CD4-positive, alpha-beta T cell treated with Interleukin-15 for 1 hour (primary cell): ENCODE measurements at regions not wholly inside any gene's neighbourhood (a gene's known extent, or its start where the extent isn't known, plus 50 kb on each side); places are given as distances from the start of the nearest gene placed in this dataset.
A peak's percentile ranks its signal among the peaks of the same experiment; 100 is the strongest.
"Not testable (repeated sequence)": the region's sequence is repeated elsewhere in the genome, so short reads cannot be mapped to it uniquely, and the experiment has no call there.

Source experiments
- DNase-seq: peaks from one replicate; pipeline ENCODE4 v3.0.0-alpha.2; 2020

GRCh38 chr14:58731465-58732293 is 93.9 kb downstream of the DACT1 start:
- DNase-seq: no peak

DNA sequence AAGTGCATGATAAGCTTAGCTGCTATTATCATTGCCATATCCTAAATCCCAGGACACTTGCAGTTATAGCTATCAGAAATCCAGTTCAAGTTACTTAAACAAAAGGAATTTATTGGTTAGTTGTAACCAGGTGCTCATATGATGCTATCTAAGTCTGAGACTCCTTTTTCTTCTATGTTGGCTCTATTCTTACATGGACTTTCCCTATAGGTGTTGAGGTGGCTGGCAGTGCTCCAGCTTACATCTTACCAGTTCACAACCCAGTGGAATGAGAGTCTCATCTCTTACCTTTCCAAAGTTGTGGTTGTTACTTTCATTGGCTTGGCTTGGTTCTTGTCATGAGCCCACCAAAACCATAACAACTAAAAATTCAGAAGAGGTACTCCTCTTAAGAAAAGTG is 94.6 kb downstream of the DACT1 start:
- no peak for DNase-seq

DNA sequence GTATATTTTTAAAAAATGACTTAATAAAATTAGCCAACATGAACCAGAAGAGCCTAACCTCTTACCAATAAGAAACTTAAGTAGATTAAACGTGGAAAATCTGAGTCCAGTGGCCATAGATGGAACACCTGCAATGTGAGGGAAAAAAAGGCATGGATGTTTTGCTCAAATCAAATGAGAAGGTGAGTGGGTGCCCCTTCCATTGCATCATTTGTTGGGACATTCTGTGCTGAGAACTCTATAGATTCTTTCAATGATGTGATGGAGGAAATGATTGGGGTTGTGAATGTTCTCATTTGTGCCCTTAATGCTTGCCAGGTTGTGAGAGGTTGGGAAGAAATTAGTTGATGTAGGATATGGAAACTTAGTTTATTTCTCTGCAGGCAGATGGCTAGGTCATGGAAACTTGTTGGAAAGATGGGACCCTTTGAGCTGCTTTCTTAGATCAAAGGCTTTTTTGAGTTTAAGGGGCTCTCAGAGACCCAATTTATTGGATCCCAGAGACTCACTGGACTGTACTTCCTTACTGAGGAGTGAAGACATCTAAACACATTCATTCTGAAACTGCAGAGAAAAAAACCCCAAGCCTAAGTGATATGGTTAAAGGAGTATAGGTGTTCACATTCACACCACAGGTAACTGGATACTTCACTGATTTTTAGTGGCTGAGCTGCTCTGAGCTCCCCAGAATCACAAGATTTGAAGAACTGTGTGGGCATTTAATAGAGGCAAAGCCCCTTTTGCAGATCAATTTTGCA is 95.9 kb downstream of the DACT1 start:
- DNase-seq: no peak

GRCh38 chr14:58735596-58735995 is 97.8 kb downstream of the DACT1 start:
- no peak for DNase-seq

DNA sequence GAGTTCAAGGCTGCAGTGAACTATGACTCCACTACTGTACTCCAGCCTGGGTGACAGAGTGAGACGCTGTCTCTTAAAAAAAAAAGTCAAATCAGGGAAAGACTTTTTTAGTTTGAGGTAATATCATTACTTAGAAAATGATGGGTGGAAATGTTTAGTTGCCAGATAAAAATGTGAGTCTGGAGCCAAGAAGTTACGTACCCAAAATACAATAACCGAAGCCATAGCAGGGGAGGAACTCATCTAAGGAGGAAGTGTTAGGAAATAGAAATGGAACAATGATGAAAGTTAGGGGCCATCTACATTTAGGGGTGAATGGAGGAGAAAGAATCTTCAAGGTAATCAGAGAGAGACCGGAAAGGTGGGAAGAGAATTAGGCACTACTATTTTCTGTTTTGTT is 98.8 kb downstream of the DACT1 start:
- DNase-seq: no peak

DNA sequence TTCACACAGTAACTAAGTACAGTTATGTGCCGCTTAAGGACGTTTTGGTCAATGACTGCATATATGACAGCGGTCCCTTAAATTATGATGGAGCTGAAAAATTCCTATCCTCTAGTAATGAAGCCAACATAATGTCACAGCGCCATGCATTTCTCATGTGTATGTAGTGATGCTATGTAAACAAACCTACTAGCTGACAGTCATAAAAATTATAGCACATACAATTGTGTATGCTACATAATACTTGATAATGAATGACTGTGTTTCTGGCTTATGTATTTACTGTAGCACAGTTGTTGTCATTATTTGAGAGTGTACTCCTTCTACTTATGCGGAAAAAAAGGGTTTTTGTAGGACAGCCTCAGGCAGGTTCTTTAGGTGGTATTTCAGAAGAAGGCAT is 99.7 kb downstream of the DACT1 start:
- DNase-seq: no peak

DNA sequence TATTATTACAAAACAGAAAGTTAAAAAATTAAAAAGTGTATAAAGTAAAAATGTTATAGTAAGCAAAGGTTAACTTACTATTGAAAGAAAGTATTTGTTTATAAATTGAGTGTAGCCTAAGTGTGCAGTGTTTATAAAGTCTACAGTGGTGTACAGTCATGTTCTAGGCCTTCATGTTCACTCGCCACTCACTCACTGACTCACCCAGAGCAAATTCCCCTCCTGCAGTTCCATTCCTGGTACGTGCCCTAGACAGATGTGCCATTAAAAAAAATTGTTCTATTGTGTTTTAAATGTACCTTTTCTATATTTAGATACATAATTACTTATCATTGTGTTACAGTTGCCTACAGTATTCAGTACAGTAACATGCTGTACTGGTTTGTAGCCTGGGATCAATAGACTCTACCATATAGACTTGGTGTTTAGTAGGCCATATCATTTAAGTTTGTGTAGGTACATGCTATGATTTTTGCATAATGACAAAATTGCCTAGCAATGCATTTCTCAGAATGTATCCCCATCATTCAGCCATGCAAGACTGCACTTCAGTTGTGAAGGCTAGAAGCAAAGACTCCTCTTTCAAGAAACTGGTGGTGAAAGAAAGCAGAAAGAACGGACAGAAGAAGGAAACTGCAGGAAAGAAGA is 100.6 kb downstream of the DACT1 start:
- no peak for DNase-seq

GRCh38 chr14:58738876-58739275 is 101.1 kb downstream of the DACT1 start:
- DNase-seq: no peak

GRCh38 chr14:58739674-58740073 is 101.9 kb downstream of the DACT1 start:
- no peak for DNase-seq

GRCh38 chr14:58740379-58740935 is 102.7 kb downstream of the DACT1 start:
- no peak for DNase-seq

DNA sequence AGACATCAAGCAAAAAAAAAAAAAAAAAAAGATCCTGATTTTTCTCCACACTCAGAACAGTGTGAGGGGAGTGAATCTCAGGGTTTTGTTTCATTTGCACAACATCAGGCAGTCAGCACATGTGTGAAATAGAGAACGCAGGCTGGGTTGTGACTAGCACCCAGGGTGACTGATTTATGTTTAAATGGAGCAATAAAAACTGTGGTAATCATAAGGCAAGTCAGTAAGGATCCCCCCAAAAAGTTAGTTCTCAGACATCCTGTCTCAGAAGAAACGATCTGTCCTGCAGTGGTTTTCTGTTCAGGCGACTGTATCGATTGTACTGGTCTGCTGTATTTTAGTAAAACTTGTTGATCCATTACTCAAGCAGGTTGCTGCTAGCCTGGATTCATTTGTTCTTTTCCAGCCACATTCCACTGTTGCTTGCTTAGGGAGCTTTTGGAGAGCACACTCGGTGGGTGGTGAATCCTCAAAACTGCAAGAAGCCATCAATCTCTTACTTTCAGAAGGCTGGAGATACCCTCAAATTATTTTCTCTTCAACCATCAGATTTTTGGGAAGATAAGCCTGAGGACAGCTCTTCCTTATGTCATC is 107.1 kb downstream of the DACT1 start:
- no peak for DNase-seq

DNA sequence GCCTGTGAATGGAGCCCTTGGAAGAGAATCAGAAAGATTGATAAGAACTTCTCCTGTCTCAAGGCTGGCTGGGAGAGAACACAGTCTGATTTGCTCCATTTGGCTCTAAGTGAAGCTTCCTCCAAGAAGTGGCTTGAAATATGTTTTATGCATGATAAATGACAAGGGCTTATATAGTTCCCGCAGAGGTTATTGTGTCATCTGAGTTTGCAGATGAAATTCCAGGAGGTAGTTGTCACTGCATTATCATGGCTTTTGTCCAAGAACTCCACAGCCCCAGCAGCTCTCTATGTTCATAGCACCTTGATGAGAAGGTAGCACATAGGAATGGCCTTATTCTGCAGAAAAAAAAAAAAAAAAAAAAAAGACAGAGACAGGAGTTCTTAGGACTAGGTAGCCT is 108.5 kb downstream of the DACT1 start:
- no peak for DNase-seq

- no peak for DNase-seq
These were observed 108.9 kb downstream of the DACT1 start for GRCh38 chr14:58746701-58747100.

DNA sequence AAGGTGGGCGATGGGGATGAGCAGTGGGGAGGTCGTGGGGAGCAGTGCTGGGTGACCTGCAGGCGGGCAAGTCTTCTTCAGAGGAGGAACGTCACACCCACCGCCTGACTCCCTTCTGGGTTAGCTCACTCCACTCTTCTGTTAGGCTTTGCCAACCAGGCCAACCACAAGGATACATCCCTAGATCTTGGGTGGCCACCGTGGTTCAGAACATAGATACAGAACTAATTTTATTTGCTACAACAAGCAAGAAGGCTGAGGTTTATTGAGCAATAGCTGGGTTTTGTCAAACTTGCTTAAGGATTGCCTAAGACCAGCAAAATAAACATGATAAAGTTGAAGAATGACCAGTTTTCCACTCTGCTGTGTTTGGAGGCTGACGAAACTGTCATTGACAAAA is 109.4 kb downstream of the DACT1 start:
- peak; percentile 18 for DNase-seq

- not testable (repeated sequence) for DNase-seq
These were observed 110.5 kb downstream of the DACT1 start for GRCh38 chr14:58748251-58748650.

DNA sequence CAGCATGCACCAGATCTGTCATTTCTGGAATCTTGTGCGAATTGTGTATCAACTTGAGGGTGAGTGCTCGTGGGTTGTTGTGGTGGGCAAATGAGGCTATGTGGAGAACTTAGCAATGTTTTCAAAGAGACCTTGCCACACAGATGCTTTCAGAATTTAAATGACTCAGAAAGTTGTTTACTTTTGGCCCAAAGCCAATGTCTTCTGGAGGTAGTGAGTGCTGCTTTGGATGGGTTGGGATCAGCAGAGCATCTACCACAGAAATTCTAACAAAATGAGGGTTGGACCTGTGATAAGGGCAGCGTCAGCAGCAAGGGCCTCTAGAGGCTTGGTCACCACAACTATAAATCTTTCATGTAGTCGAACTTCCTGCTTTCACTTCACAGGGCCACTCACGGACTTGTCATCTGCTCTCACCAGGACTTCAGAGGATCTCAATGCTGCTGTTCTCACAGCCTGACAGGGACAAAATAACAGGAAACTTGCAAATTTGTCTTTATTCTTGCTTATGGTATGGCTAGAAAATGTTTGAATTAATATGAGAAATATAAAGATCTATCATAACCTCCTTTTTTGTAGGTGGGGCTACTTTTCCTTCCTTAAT is 111.4 kb downstream of the DACT1 start:
- peak; percentile 35 for DNase-seq

GRCh38 chr14:58750321-58751269 is 112.8 kb downstream of the DACT1 start:
- DNase-seq: no peak

DNA sequence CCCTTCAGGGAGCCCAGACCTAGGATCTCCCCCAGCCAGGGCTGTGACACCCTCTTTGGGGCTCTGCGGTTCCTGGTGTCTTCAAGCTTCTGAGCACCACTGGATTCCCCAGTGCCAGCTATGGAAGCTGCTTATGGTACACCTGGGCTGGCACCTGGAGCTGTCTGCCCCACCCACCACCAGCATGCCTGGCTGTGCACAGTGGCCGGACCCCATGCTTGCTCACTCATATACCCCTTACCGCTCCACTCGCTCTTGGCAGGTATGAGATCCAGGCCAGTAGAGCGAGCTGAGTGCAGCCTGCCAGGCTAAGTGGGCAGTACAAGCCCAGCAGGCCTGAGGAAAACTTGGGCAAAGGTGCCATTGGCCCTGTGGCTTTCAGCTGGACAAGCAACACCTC is 114.0 kb downstream of the DACT1 start:
- DNase-seq: no peak

DNA sequence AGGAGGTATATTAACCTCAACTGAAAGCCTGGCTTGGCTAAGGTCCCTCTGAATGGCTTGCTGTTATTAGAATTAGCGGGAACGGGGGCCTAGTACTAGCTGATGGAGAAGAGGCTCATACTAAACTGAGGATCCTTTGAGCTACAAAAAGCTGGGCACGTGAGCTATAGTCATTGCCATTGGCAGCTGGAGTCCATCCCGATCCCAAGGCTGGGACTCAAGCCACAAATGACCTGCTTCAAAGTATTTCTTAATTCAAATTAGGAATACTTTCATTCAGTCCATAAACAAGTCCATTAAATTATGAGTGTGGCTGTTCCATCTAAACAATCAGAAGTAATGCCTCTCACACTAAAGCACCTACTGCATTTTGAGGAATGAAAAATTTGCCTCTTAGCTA is 114.5 kb downstream of the DACT1 start:
- no peak for DNase-seq

DNA sequence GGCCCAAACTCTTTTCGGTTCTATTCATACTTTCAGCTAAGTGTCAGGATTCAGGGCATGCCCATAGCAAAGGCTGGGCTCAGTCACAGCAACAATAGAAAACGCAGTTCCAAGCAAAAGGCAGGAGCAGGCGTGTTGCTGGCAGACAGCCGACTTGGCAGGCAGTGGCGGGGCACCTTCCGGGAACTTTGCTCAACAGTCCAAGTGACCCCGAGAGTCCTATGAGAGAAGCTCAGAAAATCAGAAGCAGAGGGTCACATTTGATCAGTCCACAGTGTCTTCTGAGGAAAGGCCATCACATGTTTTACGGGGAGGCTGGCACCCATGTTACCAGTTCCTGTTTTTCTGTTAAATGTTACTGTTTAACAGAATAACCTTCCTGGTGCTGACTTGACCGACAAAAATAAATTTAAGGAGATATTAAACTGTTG is 115.0 kb downstream of the DACT1 start:
- peak; percentile 18 for DNase-seq
